ENCODE measurements at regions not wholly inside any gene's neighbourhood (a gene's known extent, or its start where the extent isn't known, plus 50 kb on each side); places are given as distances from the start of the nearest gene placed in this dataset.

DNA sequence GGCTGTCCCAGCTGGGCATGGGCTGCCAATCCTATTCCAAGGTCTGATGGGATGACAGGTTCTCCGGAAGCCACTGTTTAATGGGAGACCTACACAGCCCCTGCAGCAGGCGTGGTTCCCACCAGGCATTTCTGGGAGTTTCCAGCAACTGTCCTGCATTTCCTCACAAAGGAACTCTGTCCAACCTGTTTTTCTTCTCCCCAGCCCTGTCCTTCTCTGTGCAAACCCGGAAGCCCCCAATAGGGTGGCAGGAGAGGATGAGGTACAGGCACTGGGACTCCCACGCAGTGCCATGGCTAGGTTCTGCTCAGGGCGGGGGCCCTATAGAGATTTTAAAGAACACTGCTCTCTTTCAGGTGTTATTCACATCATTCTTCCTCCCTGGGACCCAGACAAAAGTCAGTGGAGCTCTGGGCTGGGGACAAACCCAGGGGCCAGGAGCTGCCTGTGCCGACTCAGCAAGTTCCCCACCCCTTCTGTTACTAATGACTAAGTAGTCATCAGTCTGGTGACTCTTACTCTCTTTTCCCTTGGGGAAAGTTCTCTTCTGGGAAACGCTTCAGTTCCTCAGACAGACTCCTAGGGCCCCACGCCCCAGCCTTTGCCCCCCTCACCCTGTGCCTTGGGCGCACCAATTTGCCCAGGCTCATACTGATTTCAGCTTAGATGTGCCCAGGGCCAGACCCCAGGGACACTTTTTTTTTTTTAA lies 97.7 kb downstream of the CD47 start:
- DNase-seq (ENCODE audit: low read depth), result no peak

DNA sequence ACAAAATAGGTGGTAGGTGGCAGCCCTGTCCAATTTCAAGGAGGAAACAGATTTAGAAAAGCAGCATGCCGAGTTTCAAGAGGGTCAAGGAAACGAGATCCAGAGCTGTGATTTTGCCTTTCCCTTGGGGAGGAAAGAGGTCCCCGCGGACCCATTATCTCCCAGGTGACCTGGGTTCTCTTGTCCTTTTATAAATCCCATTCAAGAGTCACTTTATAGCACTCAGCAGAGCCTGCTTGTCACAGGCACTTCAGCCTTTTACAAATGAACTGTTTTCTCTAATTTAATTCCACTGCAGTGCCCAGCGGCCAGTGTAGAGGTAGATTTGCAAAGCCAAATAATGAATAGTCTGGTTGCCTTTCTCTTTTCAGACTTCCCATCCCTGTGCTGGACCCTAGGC lies 99.9 kb downstream of the CD47 start:
- no peak for DNase-seq (ENCODE audit: low read depth)

DNA sequence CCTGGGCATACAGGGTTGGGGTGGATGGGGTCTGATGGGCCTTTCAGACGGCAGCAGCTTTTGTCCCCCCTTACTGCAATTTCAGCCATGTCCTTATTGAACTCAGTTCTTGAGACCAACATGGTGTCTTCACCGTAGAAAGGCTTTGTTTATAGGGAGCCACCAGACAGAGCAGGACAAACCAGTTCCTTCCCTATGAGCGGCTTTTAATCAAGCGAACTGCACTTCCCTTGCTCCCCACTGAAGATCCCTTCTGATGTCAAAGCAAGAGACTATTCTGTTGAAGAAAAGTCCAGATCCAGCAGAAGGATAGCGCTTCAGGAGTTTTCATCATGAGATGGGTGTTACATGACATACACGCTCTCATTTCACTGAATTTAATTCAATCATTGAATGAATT lies 100.4 kb downstream of the CD47 start:
- DNase-seq (ENCODE audit: low read depth), result no peak

DNA sequence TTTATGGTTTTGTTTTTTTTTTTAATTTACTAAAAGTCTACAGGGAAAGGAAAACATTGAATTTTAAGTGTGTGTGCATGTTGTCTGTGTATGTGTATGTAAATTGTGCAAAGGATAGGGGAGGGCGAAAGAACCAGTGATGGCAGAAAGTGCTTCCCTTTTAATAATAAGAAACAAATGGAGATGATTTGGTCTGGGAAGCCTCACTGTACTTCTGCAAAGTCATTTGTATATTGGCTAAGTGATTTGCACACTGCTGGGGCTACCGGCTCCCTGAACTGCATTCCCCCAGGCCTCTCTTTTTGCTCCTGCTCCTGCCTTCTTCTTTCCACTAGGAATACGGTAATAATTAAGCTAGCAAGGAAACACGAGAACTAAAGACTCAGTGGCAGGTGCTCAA lies 101.2 kb downstream of the CD47 start:
- no peak for DNase-seq (ENCODE audit: low read depth)

DNA sequence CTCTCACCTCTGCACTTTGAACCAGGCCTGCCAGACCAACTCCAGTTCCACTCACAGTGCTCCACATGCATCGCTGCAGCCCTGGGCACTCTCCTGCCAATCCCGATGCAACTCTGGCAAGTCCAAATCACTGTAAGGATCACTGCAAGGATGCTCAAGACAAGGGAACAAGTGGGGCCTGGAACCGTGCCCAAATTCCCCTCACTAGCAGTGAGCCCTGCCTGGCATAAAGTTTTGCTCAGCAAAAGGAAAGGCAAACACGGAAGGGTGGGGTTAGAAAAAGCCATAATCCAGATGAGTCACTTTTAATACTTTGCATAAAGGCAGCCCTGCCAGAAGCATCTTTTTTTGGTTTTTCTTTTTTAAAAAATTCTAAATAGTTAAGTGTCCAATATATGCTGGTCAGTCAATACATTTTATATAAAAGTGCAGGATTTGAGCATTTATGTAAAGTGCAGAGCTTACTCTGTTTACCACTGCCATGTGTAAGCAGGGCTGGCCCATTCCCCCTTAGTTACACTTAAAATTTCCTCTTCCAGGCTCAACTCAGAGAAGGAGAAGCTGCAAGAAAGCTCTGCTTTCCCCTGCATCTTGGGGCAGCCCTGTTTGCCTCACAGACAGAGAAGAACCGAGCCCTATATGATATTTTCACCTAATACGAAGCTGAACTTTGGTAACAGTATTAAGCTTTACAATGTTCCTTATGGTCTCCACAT lies 102.2 kb downstream of the CD47 start:
- no peak for DNase-seq (ENCODE audit: low read depth)

DNA sequence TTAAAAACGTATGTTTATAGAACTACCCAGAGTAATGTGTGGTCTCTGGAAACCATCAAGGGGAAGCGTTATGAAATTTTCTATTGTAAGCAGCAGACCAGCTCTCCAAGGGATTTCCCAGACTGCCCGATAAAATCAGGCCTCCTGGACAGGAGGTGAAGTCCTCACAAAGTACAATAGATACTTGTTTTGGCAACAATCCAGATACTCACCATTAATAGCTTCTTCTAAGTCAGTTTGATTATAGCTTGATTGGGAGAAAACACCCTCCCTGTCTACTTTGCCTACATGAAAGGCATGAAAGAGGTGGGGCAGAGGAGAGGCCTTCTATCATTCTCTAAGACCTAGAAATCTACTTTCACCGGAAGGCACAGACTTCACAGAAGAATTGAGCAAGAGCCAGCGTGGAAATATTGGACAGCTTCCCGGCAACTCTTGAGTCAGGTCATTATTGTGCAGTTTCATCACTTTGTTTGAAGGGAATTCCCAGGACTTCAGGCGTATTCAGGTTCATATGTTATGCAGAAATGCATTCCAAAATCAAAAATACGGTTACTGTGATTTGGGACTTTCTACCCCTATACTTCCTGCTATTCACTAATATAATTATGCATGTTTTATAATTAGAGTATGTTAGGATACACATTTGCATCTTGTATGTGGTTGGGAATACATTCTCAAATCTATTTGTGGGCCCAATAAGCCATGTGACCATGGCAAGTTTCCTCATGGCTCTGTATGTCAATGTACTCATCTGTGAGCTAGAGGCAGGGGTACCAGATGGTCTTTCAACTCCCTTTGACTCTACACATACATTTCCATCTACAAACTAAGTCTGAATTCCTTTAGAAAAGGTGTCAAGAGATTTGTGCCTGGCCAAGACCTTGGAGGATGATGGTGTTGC lies 103.5 kb downstream of the CD47 start:
- peak; percentile 89 for DNase-seq (ENCODE audit: low read depth)

DNA sequence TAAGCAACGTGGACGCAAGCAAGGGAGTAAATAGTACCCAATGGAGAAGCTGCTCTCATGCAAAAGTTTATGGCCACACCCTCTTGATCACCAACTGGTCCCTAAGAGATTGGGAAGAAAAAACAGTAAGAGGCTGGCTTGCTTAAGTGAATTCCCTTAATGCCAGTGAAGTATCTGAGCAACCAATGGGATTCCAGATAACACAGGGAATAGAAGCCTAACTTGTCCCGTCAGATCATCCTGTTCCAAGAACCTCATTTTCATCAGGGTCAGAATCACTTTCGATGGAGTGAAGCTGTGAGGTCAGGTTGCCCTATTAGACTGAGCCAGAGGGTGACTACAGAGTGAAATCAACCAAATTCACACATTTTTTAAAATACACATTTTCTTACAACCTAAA lies 104.3 kb downstream of the CD47 start:
- DNase-seq (ENCODE audit: low read depth), result no peak

DNA sequence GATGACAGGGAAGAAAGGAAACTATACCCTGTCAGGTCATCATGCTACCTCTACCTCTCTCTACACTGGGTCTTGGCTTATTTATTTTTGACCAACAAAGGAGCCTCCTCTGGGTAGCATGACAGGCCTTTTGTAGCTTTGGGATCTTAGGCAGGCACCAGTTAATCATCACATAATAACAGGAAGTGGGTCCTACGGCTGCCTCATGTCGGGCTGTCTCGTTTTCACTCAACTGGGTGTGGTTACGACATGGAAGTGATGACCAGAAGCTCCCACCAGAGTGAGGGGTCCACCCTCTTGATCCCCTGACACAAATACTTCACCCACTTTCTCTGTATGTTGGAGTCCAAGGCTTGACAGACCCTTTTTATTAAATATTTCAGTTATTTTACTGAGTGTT lies 105.3 kb downstream of the CD47 start:
- no peak for DNase-seq (ENCODE audit: low read depth)

DNA sequence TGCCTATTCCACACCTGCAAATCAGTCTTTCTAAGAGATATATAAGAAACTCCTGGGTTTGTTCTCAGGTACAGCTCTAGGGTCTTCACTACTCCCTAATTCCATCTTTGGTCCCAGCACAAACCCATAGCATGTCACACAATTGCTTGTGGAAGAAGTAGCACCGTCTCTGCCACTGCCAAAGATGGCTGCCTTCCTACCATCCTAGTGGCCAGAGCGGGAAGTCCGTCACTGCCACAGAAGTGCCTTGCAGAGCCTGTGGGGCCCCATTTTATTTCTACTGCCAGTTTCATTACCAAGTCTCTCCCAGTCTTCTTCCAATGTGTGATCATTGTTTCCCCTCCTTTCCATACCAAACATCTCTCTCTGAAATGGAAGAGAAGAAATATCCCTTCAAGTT lies 107.6 kb downstream of the CD47 start:
- no peak for DNase-seq (ENCODE audit: low read depth)

DNA sequence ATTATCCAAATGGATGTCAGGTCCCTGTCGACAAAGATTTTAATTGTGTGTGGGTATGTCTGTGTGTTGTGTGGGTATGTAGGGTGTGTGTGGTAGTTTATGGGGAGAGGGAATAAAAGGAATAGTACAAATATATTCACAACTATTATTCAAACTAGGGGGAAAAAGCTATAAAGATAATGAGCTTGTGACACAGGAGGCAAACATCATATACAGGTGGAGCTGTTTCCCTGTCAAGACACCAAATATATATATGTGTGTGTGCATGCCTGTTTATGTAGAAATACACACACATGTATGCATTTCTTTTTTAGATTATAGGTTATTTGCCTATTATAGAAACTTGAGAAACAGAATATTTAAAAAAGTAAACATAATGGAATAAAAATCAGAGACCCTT lies 108.7 kb downstream of the CD47 start:
- DNase-seq (ENCODE audit: low read depth), result no peak

DNA sequence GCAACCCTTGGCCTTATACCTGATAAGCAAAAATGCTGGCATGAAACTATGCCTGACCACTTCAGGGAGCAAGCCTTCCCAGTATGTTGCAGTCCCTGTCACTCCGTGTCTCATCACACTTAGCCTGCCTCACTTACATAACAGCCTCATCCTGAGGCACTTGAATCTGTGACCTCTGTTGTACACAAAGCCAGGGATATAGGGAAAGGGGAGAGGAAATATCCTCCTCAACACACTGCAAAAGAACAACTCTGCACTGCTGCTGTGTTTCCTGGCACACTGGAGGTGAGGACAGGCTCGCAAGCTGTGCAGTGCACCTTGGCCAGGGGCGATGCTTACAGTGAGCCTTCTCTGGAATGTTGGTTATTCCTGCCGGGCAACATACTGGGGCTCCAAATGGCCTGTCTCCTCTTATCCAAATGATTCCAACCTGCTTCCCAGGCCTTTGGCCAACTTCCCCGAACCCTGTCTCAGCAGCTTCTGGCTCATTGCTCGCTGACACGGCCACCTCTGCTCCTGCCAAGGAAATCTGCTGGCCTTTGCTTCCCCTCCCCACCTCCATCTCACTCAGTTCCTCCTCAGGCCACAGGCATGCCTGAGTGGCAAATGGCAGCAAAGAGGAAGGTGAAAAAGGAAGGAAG lies 109.2 kb downstream of the CD47 start:
- DNase-seq (ENCODE audit: low read depth), result no peak

DNA sequence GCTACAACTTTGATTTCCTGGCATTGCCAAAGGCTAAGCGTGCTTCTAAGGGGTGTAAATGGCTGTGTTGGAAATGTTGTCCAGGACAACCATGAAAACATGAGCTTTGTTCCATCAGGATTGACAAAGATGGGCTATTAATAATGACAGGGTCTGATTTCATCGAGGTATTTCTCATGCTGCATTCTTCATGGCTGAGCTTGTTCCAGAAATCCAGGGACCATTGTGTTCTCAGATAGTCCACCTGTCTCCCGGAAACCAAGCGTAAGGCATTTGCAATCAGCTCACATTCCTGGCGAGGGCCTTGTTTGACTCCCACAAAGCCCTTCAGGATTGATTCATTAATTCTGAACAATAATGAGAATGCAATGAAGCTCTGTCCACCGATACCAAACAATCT lies 111.3 kb downstream of the CD47 start:
- DNase-seq (ENCODE audit: low read depth), result no peak

DNA sequence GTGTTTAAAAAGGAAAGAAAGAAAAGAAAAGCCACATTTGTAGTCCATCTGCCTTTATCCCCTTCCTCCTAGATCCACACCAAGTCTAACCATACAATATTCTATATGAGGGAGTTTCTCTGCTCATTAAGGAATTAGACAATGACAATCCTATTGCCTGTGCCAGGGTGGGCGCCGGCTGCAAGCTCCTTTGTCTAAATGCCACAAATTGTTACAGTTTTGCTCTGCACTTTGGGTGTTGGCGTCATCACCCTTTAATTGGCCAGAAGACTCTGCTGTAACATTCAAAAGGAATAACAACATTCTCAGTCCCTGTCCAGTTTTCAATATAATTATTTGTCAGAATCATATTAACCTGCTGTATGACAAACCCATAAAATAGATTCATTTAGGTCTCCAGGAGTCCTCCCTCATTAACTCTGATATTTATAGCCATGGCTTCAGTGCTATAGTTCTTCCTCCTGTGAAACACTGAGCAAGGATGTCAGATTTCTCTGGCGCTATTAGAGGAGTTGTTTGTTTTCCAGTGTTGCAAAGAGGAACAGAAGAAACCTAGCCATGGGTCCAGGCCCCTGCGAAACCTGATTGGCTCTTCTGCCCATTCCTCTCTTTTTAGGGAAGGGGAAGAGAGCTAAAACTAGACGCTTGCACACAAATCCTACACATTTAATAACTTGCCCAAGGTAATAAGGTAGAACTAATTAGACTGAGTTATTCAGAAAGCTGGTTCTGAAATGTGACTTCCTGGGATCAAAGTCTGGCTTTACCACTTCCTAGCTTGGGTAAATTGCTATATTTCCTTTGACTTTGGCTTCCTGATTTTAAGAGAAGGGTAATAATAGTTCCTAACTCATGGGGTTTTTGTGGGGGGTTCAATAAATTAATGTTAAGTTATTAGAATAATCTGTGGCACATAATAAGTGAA lies 112.4 kb downstream of the CD47 start:
- DNase-seq (ENCODE audit: low read depth), result no peak

DNA sequence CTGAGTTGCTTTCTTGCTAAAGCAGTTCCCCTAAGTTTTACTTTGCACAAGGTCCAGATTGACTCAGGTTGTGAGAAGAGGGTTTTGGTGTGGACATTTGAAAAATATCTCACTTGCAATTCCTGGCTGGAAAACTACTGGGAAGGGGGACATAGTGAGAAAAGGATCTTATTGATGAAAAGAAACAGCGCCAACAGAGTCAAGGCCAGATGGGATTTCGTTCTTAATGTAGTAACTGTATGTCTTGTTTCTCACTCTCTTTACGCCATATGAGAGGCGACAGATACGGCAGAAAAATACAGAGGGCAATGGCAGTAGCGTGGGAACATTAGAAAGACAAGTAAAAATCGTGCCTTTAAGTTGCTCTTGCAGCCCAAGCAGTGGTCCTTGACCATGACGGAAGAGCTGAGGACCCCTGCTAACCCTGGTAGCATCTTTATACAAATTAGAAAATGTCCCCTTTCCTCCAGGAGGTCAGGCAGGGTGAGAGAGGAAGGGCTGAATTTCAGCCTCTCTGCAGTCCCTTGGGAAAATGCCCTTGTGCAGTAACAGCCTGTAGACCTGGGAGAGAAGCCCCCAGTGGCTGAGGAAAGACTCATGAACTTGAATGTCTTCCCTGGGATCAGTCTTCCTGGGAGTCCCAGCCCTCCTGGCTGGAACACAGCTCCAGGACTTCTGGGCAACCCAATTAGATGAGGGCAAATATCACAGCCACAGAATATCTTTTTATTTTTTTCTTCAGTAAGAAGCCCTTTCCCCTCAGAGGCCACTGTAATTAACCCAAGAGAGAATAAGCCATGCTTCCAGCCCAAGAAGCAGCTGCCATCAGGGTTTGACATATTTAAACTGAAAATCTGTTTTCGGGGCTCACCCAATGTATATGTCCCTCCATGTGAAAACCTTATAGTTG lies 113.4 kb downstream of the CD47 start:
- no peak for DNase-seq (ENCODE audit: low read depth)

DNA sequence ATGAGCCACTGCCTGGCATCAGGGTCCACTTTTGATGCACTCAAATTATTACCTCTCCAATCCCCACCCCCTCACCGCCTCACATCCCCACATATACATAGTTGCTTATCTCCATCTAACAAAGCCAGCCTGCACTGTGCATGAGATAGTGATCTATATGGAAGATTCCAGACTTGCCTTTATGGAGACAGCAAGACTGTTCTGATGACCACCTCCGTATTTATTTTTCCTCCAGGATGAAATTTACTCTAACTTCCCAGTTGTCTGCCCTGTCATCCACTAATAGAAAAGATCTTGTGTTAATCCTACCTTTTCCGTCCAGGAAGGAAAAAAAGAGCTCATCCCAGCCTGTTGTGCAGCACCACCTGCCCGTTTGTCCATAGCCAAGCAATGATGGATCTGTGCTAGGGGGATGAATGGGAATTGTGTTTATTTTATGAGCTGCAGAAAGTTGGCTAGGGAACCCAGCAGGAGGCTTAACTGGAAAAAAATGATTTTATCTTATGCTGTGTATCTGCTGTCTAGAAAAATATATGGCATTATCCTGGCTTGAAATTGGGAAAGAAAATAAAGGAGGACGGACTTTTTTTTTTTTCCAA lies 114.5 kb downstream of the CD47 start:
- no peak for DNase-seq (ENCODE audit: low read depth)

DNA sequence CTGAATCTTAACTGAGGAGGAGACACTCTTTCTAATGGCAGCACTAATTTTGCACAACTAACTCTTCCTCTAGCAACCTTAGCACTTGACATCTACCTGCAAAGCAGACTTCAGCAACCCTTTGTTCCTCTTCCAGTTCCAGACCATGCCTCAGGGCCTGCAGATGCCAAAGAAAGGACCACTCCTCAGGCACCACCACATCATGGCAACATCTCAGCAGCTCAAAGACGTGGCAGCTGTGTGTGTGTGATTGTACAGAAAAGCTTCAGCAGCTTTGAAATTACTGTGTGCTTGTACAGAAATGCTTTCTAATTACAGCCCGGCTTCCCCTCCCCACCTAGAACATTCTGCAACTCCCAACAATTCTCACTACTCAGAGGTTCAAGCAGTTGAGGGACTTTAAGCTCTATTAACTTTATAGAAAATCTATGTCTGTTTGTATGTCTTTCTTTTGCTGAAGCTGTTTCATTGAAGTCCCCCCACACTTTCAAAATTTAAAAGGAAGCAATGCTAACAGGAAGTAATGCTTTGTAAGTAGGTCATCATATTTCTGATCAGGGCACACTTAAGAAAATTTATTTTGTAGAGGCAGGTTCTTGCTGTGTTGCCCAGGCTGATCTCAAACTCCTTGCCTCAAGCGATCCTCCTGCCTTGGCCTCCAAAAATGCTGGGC lies 115.2 kb downstream of the CD47 start:
- no peak for DNase-seq (ENCODE audit: low read depth)

DNA sequence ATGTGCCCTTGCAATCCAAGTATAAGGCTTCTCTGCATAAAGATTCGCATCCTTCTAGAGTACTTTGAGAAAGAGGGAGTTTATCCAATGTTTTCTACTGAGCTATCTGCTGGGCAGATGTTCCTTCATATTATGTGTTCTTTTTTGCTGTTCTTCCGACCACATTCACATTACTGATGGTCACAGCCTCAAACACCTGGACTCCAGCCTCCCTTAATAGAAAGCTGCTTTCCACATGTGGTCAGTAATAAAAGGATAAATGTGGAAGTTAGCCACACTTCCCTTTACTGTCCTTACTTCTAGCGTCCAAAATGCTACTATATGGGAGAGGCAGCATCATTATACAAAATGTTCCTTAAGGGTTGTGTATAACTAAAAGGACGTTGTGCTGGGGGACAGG lies 116.9 kb downstream of the CD47 start:
- DNase-seq (ENCODE audit: low read depth), result no peak

DNA sequence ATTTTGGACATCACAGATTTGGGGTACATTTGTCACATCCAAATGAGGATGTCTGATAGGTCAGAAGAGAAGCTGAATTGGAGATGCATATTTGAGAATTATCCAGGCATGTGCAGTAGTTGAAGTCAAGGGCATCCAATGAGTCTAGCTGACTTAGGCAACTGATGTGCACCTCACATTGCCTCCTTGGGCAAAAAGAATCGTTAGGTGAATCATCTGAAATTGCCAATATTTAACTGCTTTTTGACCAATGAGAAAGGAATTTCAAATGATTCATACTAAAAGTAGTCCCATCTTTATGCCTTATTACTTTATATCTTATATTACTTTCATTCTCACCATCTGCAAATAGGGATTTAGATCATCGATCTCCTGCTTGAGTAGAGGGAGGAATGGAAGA lies 117.7 kb downstream of the CD47 start:
- no peak for DNase-seq (ENCODE audit: low read depth)

DNA sequence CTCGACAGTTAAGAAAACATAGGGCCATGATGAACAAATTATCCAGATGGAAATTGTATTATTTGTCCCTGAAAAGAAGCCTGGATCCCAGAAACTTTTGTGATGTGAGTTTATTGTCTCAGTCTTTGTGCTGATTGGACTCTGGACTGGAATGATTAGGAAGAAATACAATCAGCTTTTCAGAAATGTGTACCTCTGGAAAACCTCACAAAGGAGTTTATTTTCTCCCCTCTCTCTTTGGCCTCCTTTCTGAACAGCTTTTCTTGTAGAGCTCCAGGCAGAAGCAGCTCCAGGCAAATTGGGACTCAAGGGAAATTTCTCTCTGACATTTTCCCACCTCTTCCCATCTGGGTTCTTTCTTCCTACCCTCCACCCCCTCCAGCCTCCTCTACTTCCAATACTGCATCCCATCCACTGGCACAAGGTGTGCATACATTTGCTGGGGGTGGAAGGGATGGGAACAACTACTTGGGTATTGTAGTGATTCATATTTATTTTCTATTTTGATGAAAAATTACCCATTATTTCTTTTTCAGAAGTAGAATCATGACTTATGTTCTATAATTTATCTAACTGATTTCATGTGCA lies 119.7 kb downstream of the CD47 start:
- DNase-seq (ENCODE audit: low read depth), result no peak

Data from forelimb muscle (tissue), 1 donor.